ENCODE measurements at regions not wholly inside any gene's neighbourhood (a gene's known extent, or its start where the extent isn't known, plus 50 kb on each side); places are given as distances from the start of the nearest gene placed in this dataset.

GRCh38 chr10:61355211-61355610, 98.0 kb downstream of the TMEM26 start:
- TF ChIP-seq POLR2A (IDR thresholded peaks at IDR 0.05) (no peak), CTCF (IDR thresholded peaks at IDR 0.05) (no peak)
